HEK293 (cell line): ENCODE measurements at regions not wholly inside any gene's neighbourhood (a gene's known extent, or its start where the extent isn't known, plus 50 kb on each side); places are given as distances from the start of the nearest gene placed in this dataset.

ENCODE experiments used
- CTCF ChIA-PET: fragments of 350-600 bp; formaldehyde crosslinking; extraction: SDS; loops from one replicate; lab custom pipeline; 2021; ENCODE audit warnings: antibody characterized with exemption; lab: Yijun Ruan, JAX
- POLR2A ChIA-PET: fragments of 300-600 bp; formaldehyde crosslinking; extraction: SDS; loops from one replicate; lab custom pipeline; 2020; ENCODE audit warnings: antibody characterized with exemption, inconsistent platforms; lab: Yijun Ruan, JAX
- H3K27ac ChIP-seq: fragments of 200-500 bp; sonication (Bioruptor generic); 2 replicates; pipeline ENCODE4 v1.5.1; 2014; ENCODE audit warnings: low read depth, low read length, control low read depth, inconsistent platforms; ENCODE audit errors: extremely low read depth
- H3K36me3 ChIP-seq, 2 experiments: fragments of 200-500 bp in 1 of 2; sonication (Bioruptor generic) in 1 of 2; 1 replicate in 1 of 2; 2 replicates in 1 of 2; pipeline ENCODE4 v1.5.1; 2014 to 2017; ENCODE audit warnings: inconsistent platforms in 2 of 2, low read length in 2 of 2; ENCODE audit not compliant: control insufficient read depth in 2 of 2, insufficient read depth in 1 of 2
- H3K4me1 ChIP-seq: fragments of 200-500 bp; sonication (Bioruptor generic); 2 replicates; pipeline ENCODE4 v1.5.1; 2014; ENCODE audit warnings: mild to moderate bottlenecking, low read length, inconsistent platforms; ENCODE audit not compliant: control insufficient read depth, insufficient read depth
- H3K4me3 ChIP-seq: 2 replicates; pipeline ENCODE4 v1.5.1; 2011; ENCODE audit warnings: low read depth, mild to moderate bottlenecking, control low read depth, low read length, moderate library complexity
- H3K9me3 ChIP-seq: fragments of 200-500 bp; sonication (Bioruptor generic); 2 replicates; pipeline ENCODE4 v1.5.1; 2014; ENCODE audit warnings: low read depth, low read length, inconsistent platforms; ENCODE audit not compliant: control insufficient read depth, insufficient read depth
- AEBP2 ChIP-seq: fragments of 450-650 bp; formaldehyde crosslinking; IDR thresholded peaks from 2 replicates; pipeline ENCODE4 v1.5.1; 2016; ENCODE audit warnings: missing biosample characterization, missing genetic modification characterization, borderline replicate concordance
- ELK4 ChIP-seq: IDR thresholded peaks from 2 replicates; pipeline ENCODE4 v1.6.1; 2011; ENCODE audit warnings: mild to moderate bottlenecking, low read depth, low read length, borderline replicate concordance
- GLIS2 ChIP-seq: fragments of 450-650 bp; formaldehyde crosslinking; IDR thresholded peaks from 2 replicates; pipeline ENCODE4 v1.5.1; 2016; ENCODE audit warnings: missing biosample characterization, missing genetic modification characterization
- HOXD13 ChIP-seq: sonication (generic); formaldehyde crosslinking; IDR thresholded peaks from 2 replicates; pipeline ENCODE4 v1.8.0; 2022; ENCODE audit warnings: missing genetic modification reagents, borderline replicate concordance
- IKZF3 ChIP-seq: fragments of 450-650 bp; IDR thresholded peaks from 2 replicates; pipeline ENCODE4 v1.5.0; 2018; ENCODE audit warnings: missing biosample characterization, mild to moderate bottlenecking, missing genetic modification characterization, moderate library complexity
- SALL2 ChIP-seq: fragments of 450-650 bp; formaldehyde crosslinking; IDR thresholded peaks from 2 replicates; pipeline ENCODE4 v1.5.0; 2017; ENCODE audit warnings: missing biosample characterization, mild to moderate bottlenecking, missing genetic modification characterization, borderline replicate concordance
- SETDB1 ChIP-seq: IDR thresholded peaks from one replicate; pipeline ENCODE4 v1.6.1; 2017; ENCODE audit warnings: mild to moderate bottlenecking, low read length, moderate library complexity, mixed read lengths; ENCODE audit not compliant: insufficient read length
- SP2 ChIP-seq: fragments of 450-650 bp; formaldehyde crosslinking; IDR thresholded peaks from 2 replicates; pipeline ENCODE4 v1.5.1; 2016; ENCODE audit warnings: missing biosample characterization, missing genetic modification characterization
- TCF7L2 ChIP-seq: IDR thresholded peaks from 2 replicates; pipeline ENCODE4 v1.6.1; 2011; ENCODE audit warnings: low read depth, mild to moderate bottlenecking, inconsistent platforms, low read length, moderate library complexity, borderline replicate concordance
- TRIM28 ChIP-seq: IDR thresholded peaks from 2 replicates; pipeline ENCODE4 v1.6.1; 2011; ENCODE audit warnings: low read length, control low read depth, borderline replicate concordance
- WT1 ChIP-seq: fragments of 450-650 bp; formaldehyde crosslinking; IDR thresholded peaks from 2 replicates; pipeline ENCODE4 v1.5.1; 2016; ENCODE audit warnings: missing biosample characterization, missing genetic modification characterization
- YY2 ChIP-seq: fragments of 450-650 bp; formaldehyde crosslinking; IDR thresholded peaks from 2 replicates; pipeline ENCODE4 v1.5.1; 2016; ENCODE audit warnings: missing biosample characterization, missing genetic modification characterization
- ZNF324 ChIP-seq: fragments of 450-650 bp; formaldehyde crosslinking; IDR thresholded peaks from 2 replicates; pipeline ENCODE4 v1.5.1; 2016; ENCODE audit warnings: missing biosample characterization, missing genetic modification characterization
- ZNF426 ChIP-seq: fragments of 450-650 bp; formaldehyde crosslinking; IDR thresholded peaks from 2 replicates; pipeline ENCODE4 v1.5.1; 2017; ENCODE audit warnings: missing biosample characterization, missing genetic modification characterization, mild to moderate bottlenecking, inconsistent platforms, moderate library complexity
- ZNF571 ChIP-seq: fragments of 450-650 bp; formaldehyde crosslinking; IDR thresholded peaks from 2 replicates; pipeline ENCODE4 v1.5.0; 2017; ENCODE audit warnings: missing biosample characterization, missing genetic modification characterization
- ZNF623 ChIP-seq: fragments of 450-650 bp; formaldehyde crosslinking; IDR thresholded peaks from 2 replicates; pipeline ENCODE4 v1.5.1; 2016; ENCODE audit warnings: missing biosample characterization, missing genetic modification characterization
- ZNF660 ChIP-seq: fragments of 450-650 bp; IDR thresholded peaks from 2 replicates; pipeline ENCODE4 v1.5.1; 2018; ENCODE audit warnings: missing biosample characterization, mild to moderate bottlenecking, missing genetic modification characterization
- ZNF76 ChIP-seq: fragments of 450-650 bp; formaldehyde crosslinking; IDR thresholded peaks from 2 replicates; pipeline ENCODE4; 2016; ENCODE audit warnings: low read depth, missing biosample characterization, missing genetic modification characterization, borderline replicate concordance
- ZNF792 ChIP-seq: fragments of 450-650 bp; formaldehyde crosslinking; IDR thresholded peaks from 2 replicates; pipeline ENCODE4 v1.5.1; 2016; ENCODE audit warnings: missing biosample characterization, missing genetic modification characterization
- TF ChIP-seq, protein P1 (sequence below): fragments of 450-650 bp; formaldehyde crosslinking; IDR thresholded peaks from 2 replicates; pipeline ENCODE4 v1.5.1; 2016; ENCODE audit warnings: missing biosample characterization, missing genetic modification characterization, borderline replicate concordance
- TF ChIP-seq, protein P2 (sequence below): fragments of 450-650 bp; formaldehyde crosslinking; IDR thresholded peaks from 2 replicates; pipeline ENCODE4 v1.5.1; 2016; ENCODE audit warnings: missing biosample characterization, missing genetic modification characterization, low read depth
- TF ChIP-seq, protein P3 (sequence below): fragments of 450-650 bp; formaldehyde crosslinking; IDR thresholded peaks from 2 replicates; pipeline ENCODE4 v1.5.1; 2016; ENCODE audit warnings: missing biosample characterization, missing genetic modification characterization
- TF ChIP-seq, protein P4 (sequence below): fragments of 450-650 bp; formaldehyde crosslinking; IDR thresholded peaks from 2 replicates; pipeline ENCODE4 v1.5.1; 2016; ENCODE audit warnings: missing biosample characterization, missing genetic modification characterization

DNA sequence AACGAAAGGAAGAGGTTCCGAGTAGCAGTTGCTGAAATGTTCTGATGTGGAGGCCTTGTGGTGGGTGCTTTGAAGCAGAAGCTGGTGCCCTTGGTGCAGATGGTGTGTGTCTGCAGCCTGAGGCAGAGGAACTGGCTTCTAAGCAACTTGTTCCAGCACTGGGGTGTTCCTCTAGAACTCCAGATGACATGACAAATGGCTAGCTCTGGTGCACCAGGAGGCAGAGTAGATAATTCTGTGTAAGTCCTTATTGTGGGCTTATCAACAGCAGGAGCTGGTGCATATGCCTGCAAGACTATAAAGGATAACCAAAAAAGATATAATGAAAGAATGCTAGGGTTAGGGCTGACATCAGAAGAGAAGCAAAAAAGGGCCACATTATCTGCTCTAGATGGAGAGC is 76.5 kb downstream of the ARL5B start:
- Histone ChIP-seq H3K27ac (no peak overlapping the region), H3K4me1 (no peaks in the 10 kb centered on the region), H3K9me3 (no peaks in the 10 kb centered on the region), H3K36me3 (no peaks in the 10 kb centered on the region), H3K4me3 (no peak overlapping the region)
- ChIA-PET POLR2A (no interaction called here), CTCF (interaction anchor here (0.7 kb wide), 1 partner anchor 56 kb away, joined by 3 read pairs; no protein-coding TSS in a partner anchor)
- TF ChIP-seq ZNF623 (tag by site-specific recombination), result no peak
- no peak for TF ChIP-seq ZNF660 (tag by site-specific recombination)
- TF ChIP-seq IKZF3 (tag by site-specific recombination), result no peak
- TF ChIP-seq, protein P1, sequence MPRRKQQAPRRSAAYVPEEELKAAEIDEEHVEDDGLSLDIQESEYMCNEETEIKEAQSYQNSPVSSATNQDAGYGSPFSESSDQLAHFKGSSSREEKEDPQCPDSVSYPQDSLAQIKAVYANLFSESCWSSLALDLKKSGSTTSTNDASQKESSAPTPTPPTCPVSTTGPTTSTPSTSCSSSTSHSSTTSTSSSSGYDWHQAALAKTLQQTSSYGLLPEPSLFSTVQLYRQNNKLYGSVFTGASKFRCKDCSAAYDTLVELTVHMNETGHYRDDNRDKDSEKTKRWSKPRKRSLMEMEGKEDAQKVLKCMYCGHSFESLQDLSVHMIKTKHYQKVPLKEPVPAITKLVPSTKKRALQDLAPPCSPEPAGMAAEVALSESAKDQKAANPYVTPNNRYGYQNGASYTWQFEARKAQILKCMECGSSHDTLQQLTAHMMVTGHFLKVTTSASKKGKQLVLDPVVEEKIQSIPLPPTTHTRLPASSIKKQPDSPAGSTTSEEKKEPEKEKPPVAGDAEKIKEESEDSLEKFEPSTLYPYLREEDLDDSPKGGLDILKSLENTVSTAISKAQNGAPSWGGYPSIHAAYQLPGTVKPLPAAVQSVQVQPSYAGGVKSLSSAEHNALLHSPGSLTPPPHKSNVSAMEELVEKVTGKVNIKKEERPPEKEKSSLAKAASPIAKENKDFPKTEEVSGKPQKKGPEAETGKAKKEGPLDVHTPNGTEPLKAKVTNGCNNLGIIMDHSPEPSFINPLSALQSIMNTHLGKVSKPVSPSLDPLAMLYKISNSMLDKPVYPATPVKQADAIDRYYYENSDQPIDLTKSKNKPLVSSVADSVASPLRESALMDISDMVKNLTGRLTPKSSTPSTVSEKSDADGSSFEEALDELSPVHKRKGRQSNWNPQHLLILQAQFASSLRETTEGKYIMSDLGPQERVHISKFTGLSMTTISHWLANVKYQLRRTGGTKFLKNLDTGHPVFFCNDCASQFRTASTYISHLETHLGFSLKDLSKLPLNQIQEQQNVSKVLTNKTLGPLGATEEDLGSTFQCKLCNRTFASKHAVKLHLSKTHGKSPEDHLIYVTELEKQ (tag by site-specific recombination), result no peak
- TF ChIP-seq TCF7L2, result no peak
- TF ChIP-seq, protein P2, sequence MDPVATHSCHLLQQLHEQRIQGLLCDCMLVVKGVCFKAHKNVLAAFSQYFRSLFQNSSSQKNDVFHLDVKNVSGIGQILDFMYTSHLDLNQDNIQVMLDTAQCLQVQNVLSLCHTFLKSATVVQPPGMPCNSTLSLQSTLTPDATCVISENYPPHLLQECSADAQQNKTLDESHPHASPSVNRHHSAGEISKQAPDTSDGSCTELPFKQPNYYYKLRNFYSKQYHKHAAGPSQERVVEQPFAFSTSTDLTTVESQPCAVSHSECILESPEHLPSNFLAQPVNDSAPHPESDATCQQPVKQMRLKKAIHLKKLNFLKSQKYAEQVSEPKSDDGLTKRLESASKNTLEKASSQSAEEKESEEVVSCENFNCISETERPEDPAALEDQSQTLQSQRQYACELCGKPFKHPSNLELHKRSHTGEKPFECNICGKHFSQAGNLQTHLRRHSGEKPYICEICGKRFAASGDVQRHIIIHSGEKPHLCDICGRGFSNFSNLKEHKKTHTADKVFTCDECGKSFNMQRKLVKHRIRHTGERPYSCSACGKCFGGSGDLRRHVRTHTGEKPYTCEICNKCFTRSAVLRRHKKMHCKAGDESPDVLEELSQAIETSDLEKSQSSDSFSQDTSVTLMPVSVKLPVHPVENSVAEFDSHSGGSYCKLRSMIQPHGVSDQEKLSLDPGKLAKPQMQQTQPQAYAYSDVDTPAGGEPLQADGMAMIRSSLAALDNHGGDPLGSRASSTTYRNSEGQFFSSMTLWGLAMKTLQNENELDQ (tag by site-specific recombination), result no peak
- no peak for TF ChIP-seq ELK4
- TF ChIP-seq WT1 (tag by site-specific recombination), result no peak
- no peak for TF ChIP-seq SETDB1
- TF ChIP-seq HOXD13 (CRISPR knock-in tag), result no peak
- TF ChIP-seq ZNF571, result no peak
- no peak for TF ChIP-seq ZNF426 (tag by site-specific recombination)
- TF ChIP-seq ZNF792, result no peak
- TF ChIP-seq, protein P3, sequence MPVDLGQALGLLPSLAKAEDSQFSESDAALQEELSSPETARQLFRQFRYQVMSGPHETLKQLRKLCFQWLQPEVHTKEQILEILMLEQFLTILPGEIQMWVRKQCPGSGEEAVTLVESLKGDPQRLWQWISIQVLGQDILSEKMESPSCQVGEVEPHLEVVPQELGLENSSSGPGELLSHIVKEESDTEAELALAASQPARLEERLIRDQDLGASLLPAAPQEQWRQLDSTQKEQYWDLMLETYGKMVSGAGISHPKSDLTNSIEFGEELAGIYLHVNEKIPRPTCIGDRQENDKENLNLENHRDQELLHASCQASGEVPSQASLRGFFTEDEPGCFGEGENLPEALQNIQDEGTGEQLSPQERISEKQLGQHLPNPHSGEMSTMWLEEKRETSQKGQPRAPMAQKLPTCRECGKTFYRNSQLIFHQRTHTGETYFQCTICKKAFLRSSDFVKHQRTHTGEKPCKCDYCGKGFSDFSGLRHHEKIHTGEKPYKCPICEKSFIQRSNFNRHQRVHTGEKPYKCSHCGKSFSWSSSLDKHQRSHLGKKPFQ, result no peak

DNA sequence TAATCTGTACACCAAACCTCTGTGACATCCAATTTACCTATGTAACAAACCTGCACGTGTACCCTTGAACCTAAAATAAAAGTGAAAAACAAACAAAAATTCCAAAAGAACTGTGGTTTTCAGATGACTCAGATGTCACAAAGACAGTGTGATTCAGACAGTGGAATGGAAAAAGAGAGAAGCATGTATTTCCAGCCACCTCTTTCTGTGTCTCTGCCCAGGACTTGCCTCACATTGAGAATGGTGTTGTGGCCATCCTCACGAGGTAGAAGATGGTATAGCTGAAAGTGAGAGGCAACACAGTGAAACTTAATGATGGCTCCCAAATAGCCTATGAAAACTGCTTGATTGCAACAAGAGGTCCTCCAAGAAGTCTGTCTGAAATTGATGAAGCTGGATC is 78.0 kb downstream of the ARL5B start:
- TF ChIP-seq, protein P4, sequence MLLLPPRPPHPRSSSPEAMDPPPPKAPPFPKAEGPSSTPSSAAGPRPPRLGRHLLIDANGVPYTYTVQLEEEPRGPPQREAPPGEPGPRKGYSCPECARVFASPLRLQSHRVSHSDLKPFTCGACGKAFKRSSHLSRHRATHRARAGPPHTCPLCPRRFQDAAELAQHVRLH, result no peak
- no peak for TF ChIP-seq YY2 (tag by site-specific recombination)
- TF ChIP-seq ZNF76 (tag by site-specific recombination), result no peak
- TF ChIP-seq ZNF660 (tag by site-specific recombination), result no peak
- no peak for TF ChIP-seq SP2 (tag by site-specific recombination)
- no peak for TF ChIP-seq SALL2 (tag by site-specific recombination)
- no peak for TF ChIP-seq ZNF324 (tag by site-specific recombination)
- TF ChIP-seq TRIM28, result no peak
- TF ChIP-seq AEBP2 (tag by site-specific recombination), result no peak
- no peak for TF ChIP-seq GLIS2
- Histone ChIP-seq H3K27ac (no peak overlapping the region), H3K4me1 (no peaks in the 10 kb centered on the region), H3K9me3 (no peaks in the 10 kb centered on the region), H3K4me3 (no peak overlapping the region), H3K36me3 (no peaks in the 10 kb centered on the region)
- ChIA-PET POLR2A (no interaction called here), CTCF (no interaction called here)
